ENCODE measurements at regions not wholly inside any gene's neighbourhood (a gene's known extent, or its start where the extent isn't known, plus 50 kb on each side); places are given as distances from the start of the nearest gene placed in this dataset.

- ATAC-seq, result no peak
- no peak for DNase-seq (ENCODE audit: low read depth, low spot score)
- BruUV-seq (replicated peaks), result no TSS peak
- in situ Hi-C loops (cut with HindIII; ENCODE audit: low pct_unique_long_range_greater_than_20kb, low sequenced_read_pairs) (no loop called here), intact Hi-C loops (cut with micrococcal nuclease; ENCODE audit: unreplicated experiment) (no loop called here)
- Histone ChIP-seq H3K4me3 (ENCODE audit: low read depth in 2 of 2, low read length in 2 of 2) (no peak overlapping the region), H3K4me1 (ENCODE audit: control insufficient read depth, insufficient read depth, low read length) (no peaks in the 10 kb centered on the region), H3K27me3 (ENCODE audit: control insufficient read depth, insufficient read depth, low read length) (no peaks in the 10 kb centered on the region), H3K36me3 (ENCODE audit: control insufficient read depth, insufficient read depth, low read length) (no peaks in the 10 kb centered on the region), H3K27ac (ENCODE audit: low read length) (no peak overlapping the region), H3K9me3 (ENCODE audit: control insufficient read depth, insufficient read depth, low read depth, low read length) (no peaks in the 10 kb centered on the region)
- ChIA-PET CTCF (no interaction called here), POLR2A (no interaction called here)
- no peak for TF ChIP-seq POLR2AphosphoS5 (IDR thresholded peaks at IDR 0.05; ENCODE audit: low read depth, low read length)
- no peak for TF ChIP-seq CTCF (IDR thresholded peaks at IDR 0.05)
- no peak for TF ChIP-seq TCF7L2 (IDR thresholded peaks at IDR 0.05; ENCODE audit: low read depth, low read length)
- TF ChIP-seq REST (IDR thresholded peaks at IDR 0.05; ENCODE audit: insufficient read depth in 1 of 2, low read depth in 2 of 2, low read length in 1 of 2), result no peak
- TF ChIP-seq SIN3A (IDR thresholded peaks at IDR 0.05; ENCODE audit: borderline replicate concordance, insufficient read depth, low read depth, low read length), result no peak
These were observed 90.9 kb upstream of the COX7C start for GRCh38 chr5:86526811-86527348.

- H3K4me3 ChIP-seq (ENCODE audit: low read depth in 2 of 2, low read length in 2 of 2), result no peak overlapping the region
- DNase-seq (ENCODE audit: low read depth, low spot score) (no peak), ATAC-seq (no peak)
- no peaks in the 10 kb centered on the region for H3K27me3 ChIP-seq (ENCODE audit: control insufficient read depth, insufficient read depth, low read length)
- H3K9me3 ChIP-seq (ENCODE audit: control insufficient read depth, insufficient read depth, low read depth, low read length), result no peaks in the 10 kb centered on the region
- intact Hi-C loops (cut with micrococcal nuclease; ENCODE audit: unreplicated experiment), result no loop called here
- in situ Hi-C loops (cut with HindIII; ENCODE audit: low pct_unique_long_range_greater_than_20kb, low sequenced_read_pairs), result no loop called here
- CTCF ChIA-PET, result no interaction called here
- no peaks in the 10 kb centered on the region for H3K36me3 ChIP-seq (ENCODE audit: control insufficient read depth, insufficient read depth, low read length)
- no TSS peak for BruUV-seq (replicated peaks)
- H3K27ac ChIP-seq (ENCODE audit: low read length), result no peak overlapping the region
- POLR2A ChIA-PET, result no interaction called here
- no peaks in the 10 kb centered on the region for H3K4me1 ChIP-seq (ENCODE audit: control insufficient read depth, insufficient read depth, low read length)
- TF ChIP-seq POLR2AphosphoS5 (IDR thresholded peaks at IDR 0.05; ENCODE audit: low read depth, low read length), result no peak
These were observed 85.3 kb upstream of the COX7C start for GRCh38 chr5:86532429-86532828.

- Histone ChIP-seq H3K9me3 (ENCODE audit: control insufficient read depth, insufficient read depth, low read depth, low read length) (no peaks in the 10 kb centered on the region), H3K4me3 (ENCODE audit: low read depth in 2 of 2, low read length in 2 of 2) (no peak overlapping the region), H3K4me1 (ENCODE audit: control insufficient read depth, insufficient read depth, low read length) (no peaks in the 10 kb centered on the region), H3K27me3 (ENCODE audit: control insufficient read depth, insufficient read depth, low read length) (no peaks in the 10 kb centered on the region), H3K27ac (ENCODE audit: low read length) (no peak overlapping the region), H3K36me3 (ENCODE audit: control insufficient read depth, insufficient read depth, low read length) (no peaks in the 10 kb centered on the region)
- no peak for ATAC-seq
- in situ Hi-C loops (cut with HindIII; ENCODE audit: low pct_unique_long_range_greater_than_20kb, low sequenced_read_pairs) (no loop called here), intact Hi-C loops (cut with micrococcal nuclease; ENCODE audit: unreplicated experiment) (no loop called here)
- BruUV-seq (replicated peaks), result no TSS peak
- POLR2A ChIA-PET, result no interaction called here
- CTCF ChIA-PET, result no interaction called here
- no peak for DNase-seq (ENCODE audit: low read depth, low spot score)
- TF ChIP-seq CTCF (IDR thresholded peaks at IDR 0.05) (no peak), POLR2AphosphoS5 (IDR thresholded peaks at IDR 0.05; ENCODE audit: low read depth, low read length) (no peak), TCF7L2 (IDR thresholded peaks at IDR 0.05; ENCODE audit: low read depth, low read length) (no peak), SIN3A (IDR thresholded peaks at IDR 0.05; ENCODE audit: borderline replicate concordance, insufficient read depth, low read depth, low read length) (no peak), REST (IDR thresholded peaks at IDR 0.05; ENCODE audit: insufficient read depth in 1 of 2, low read depth in 2 of 2, low read length in 1 of 2) (no peak)
These were observed 81.3 kb upstream of the COX7C start for GRCh38 chr5:86536396-86536795.

Measured in Panc1 (cell line).